Osteocyte (in vitro differentiated cells): ENCODE measurements at regions not wholly inside any gene's neighbourhood (a gene's known extent, or its start where the extent isn't known, plus 50 kb on each side); places are given as distances from the start of the nearest gene placed in this dataset.

Experiments used
- DNase-seq: peaks from one replicate; pipeline ENCODE4 v3.0.0; 2021; ENCODE audit warnings: mixed read lengths; ENCODE audit not compliant: unreplicated experiment; ENCODE audit errors: extremely low spot score
- H3K27ac Mint-ChIP-seq: one replicate; pipeline ENCODE4 v1.8.0; 2021; ENCODE audit warnings: mild to moderate bottlenecking, mixed read lengths; ENCODE audit not compliant: unreplicated experiment
- H3K27me3 Mint-ChIP-seq: one replicate; pipeline ENCODE4 v1.8.0; 2021; ENCODE audit warnings: mixed read lengths; ENCODE audit not compliant: unreplicated experiment
- H3K36me3 Mint-ChIP-seq: one replicate; pipeline ENCODE4 v1.8.0; 2021; ENCODE audit warnings: mixed read lengths; ENCODE audit not compliant: unreplicated experiment
- H3K4me1 Mint-ChIP-seq: one replicate; pipeline ENCODE4 v1.8.0; 2021; ENCODE audit warnings: mixed read lengths; ENCODE audit not compliant: unreplicated experiment
- H3K4me3 Mint-ChIP-seq: one replicate; pipeline ENCODE4 v1.8.0; 2021; ENCODE audit warnings: mild to moderate bottlenecking, moderate library complexity, mixed read lengths; ENCODE audit not compliant: unreplicated experiment
- H3K9me3 Mint-ChIP-seq: one replicate; pipeline ENCODE4 v1.8.0; 2021; ENCODE audit warnings: mixed read lengths; ENCODE audit not compliant: unreplicated experiment
- CTCF ChIP-seq: fragments of 200-600 bp; sonication (generic); IDR thresholded peaks from 2 replicates; pipeline ENCODE4 v1.5.0; 2021; ENCODE audit warnings: antibody characterized with exemption, mild to moderate bottlenecking, moderate library complexity

- no peaks in the 10 kb centered on the region for H3K4me1 Mint-ChIP-seq
- H3K36me3 Mint-ChIP-seq: no peaks in the 10 kb centered on the region
- H3K4me3 Mint-ChIP-seq: no peak overlapping the region
- H3K9me3 Mint-ChIP-seq: no peaks in the 10 kb centered on the region
- no peak for DNase-seq
- no peak for TF ChIP-seq CTCF
- H3K27me3 Mint-ChIP-seq: no peaks in the 10 kb centered on the region
- no peak overlapping the region for H3K27ac Mint-ChIP-seq
Measured at GRCh38 chr10:55867848-55868247, 493.2 kb downstream of the ZWINT start.

GRCh38 chr10:55858730-55859129 lies 502.3 kb downstream of the ZWINT start:
- no peak overlapping the region for H3K27ac Mint-ChIP-seq
- no peaks in the 10 kb centered on the region for H3K36me3 Mint-ChIP-seq
- H3K27me3 Mint-ChIP-seq: no peaks in the 10 kb centered on the region
- H3K4me3 Mint-ChIP-seq: no peak overlapping the region
- DNase-seq: no peak
- no peaks in the 10 kb centered on the region for H3K4me1 Mint-ChIP-seq
- H3K9me3 Mint-ChIP-seq: peaks cover 7% of the 10 kb centered on the region
- no peak for TF ChIP-seq CTCF

GRCh38 chr10:55852900-55853299 lies 508.2 kb downstream of the ZWINT start:
- no peaks in the 10 kb centered on the region for H3K27me3 Mint-ChIP-seq
- no peak for DNase-seq
- H3K9me3 Mint-ChIP-seq: no peaks in the 10 kb centered on the region
- H3K4me3 Mint-ChIP-seq: no peak overlapping the region
- H3K4me1 Mint-ChIP-seq: no peaks in the 10 kb centered on the region
- no peak overlapping the region for H3K27ac Mint-ChIP-seq
- H3K36me3 Mint-ChIP-seq: no peaks in the 10 kb centered on the region
- TF ChIP-seq CTCF: no peak

GRCh38 chr10:55837273-55837672 lies 523.8 kb downstream of the ZWINT start:
- H3K4me1 Mint-ChIP-seq: no peaks in the 10 kb centered on the region
- H3K27me3 Mint-ChIP-seq: no peaks in the 10 kb centered on the region
- no peak overlapping the region for H3K27ac Mint-ChIP-seq
- H3K4me3 Mint-ChIP-seq: no peak overlapping the region
- no peaks in the 10 kb centered on the region for H3K9me3 Mint-ChIP-seq
- DNase-seq: no peak
- no peak for TF ChIP-seq CTCF
- H3K36me3 Mint-ChIP-seq: no peaks in the 10 kb centered on the region

GRCh38 chr10:55822096-55822495 lies 539.0 kb downstream of the ZWINT start:
- DNase-seq: no peak
- no peak for TF ChIP-seq CTCF
- Mint-ChIP-seq H3K4me1 (no peaks in the 10 kb centered on the region), H3K4me3 (no peak overlapping the region), H3K36me3 (no peaks in the 10 kb centered on the region), H3K9me3 (peaks cover 35% of the 10 kb centered on the region), H3K27me3 (no peaks in the 10 kb centered on the region), H3K27ac (no peak overlapping the region)
